K562 (cell line): ENCODE measurements at regions not wholly inside any gene's neighbourhood (a gene's known extent, or its start where the extent isn't known, plus 50 kb on each side); places are given as distances from the start of the nearest gene placed in this dataset.

Experiments used
- ATAC-seq: fragments of 200-7000 bp; cut with Tn5 transposase; 3 replicates; pipeline ENCODE4 v1.9.1; 2020; ENCODE audit warnings: moderate library complexity
- BruUV-seq: library from RNA; stranded (reverse); fragments of 400-500 nt; replicated peaks from 2 replicates; lab custom pipeline; 2021; lab: Mats Ljungman, UMichigan
- CTCF ChIA-PET: fragments of 300-600 bp; formaldehyde crosslinking; extraction: SDS; loops from one replicate; lab custom pipeline; 2021; ENCODE audit warnings: low intra/inter-chr PET ratio; lab: Yijun Ruan, JAX
- POLR2A ChIA-PET: fragments of 300-600, 350-650 bp; sonication (Branson Sonifier 250); formaldehyde crosslinking; extraction: SDS; loops from one replicate; lab custom pipeline; 2021; ENCODE audit warnings: antibody characterized with exemption, inconsistent platforms; lab: Yijun Ruan, JAX
- DNase-seq, 4 experiments: peaks; one replicate each; pipeline versions ENCODE4 v3.0.0 to v3.0.0-alpha.2; 2011 to 2018; ENCODE audit warnings: low spot score in 3 of 4, mixed read lengths in 3 of 4; ENCODE audit errors: extremely low read depth in 1 of 4
- FAIRE-seq: peaks from 2 replicates; lab custom pipeline; 2011; peaks lifted over from hg19 to GRCh38; lab: Jason Lieb, UNC
- H2AFZ ChIP-seq: 2 replicates; pipeline ENCODE4 v1.6.0; 2011; ENCODE audit warnings: low read depth, low read length, control low read depth, inconsistent platforms
- H3K27ac ChIP-seq: fragments of 200-600 bp; 3 replicates; pipeline ENCODE4 v1.8.0; 2011; ENCODE audit warnings: low read depth, mild to moderate bottlenecking, control low read depth, inconsistent platforms, low read length, moderate library complexity, mixed read lengths; ENCODE audit errors: extremely low read depth
- H3K27me3 ChIP-seq, 2 experiments: fragments of 300-600 bp in 1 of 2; 2 replicates in 1 of 2; 3 replicates in 1 of 2; pipeline versions ENCODE4 v1.6.0 to v1.8.0; 2011; ENCODE audit warnings: inconsistent platforms in 2 of 2, low read length in 2 of 2, mild to moderate bottlenecking in 1 of 2, mixed read lengths in 1 of 2, moderate library complexity in 1 of 2; ENCODE audit not compliant: control insufficient read depth in 2 of 2, insufficient read depth in 2 of 2
- H3K36me3 ChIP-seq: fragments of 300-600 bp; 3 replicates; pipeline ENCODE4 v1.8.0; 2011; ENCODE audit warnings: mild to moderate bottlenecking, low read length, inconsistent platforms; ENCODE audit not compliant: control insufficient read depth, insufficient read depth
- H3K4me1 ChIP-seq, 2 experiments: fragments of 200-600 bp in 1 of 2; replicated peaks in 1 of 2; 2 replicates in 1 of 2; 3 replicates in 1 of 2; pipeline versions ENCODE4 v1.5.1 to v1.8.0; 2011; ENCODE audit warnings: inconsistent platforms in 2 of 2, low read length in 2 of 2, mild to moderate bottlenecking in 1 of 2, mixed read lengths in 1 of 2, moderate library complexity in 1 of 2; ENCODE audit not compliant: control insufficient read depth in 2 of 2, insufficient read depth in 2 of 2
- H3K4me2 ChIP-seq: 2 replicates; pipeline ENCODE4 v1.6.1; 2011; ENCODE audit warnings: low read length, control low read depth, inconsistent platforms, mixed read lengths; ENCODE audit not compliant: insufficient read depth
- H3K4me3 ChIP-seq: fragments of 200-600 bp; sonication (generic), shearing (Covaris generic); 2 replicates; pipeline ENCODE4 v1.5.1; 2016; ENCODE audit warnings: control low read depth, inconsistent platforms
- H3K79me2 ChIP-seq: fragments of 200-600 bp; 3 replicates; pipeline ENCODE4 v1.8.0; 2011; ENCODE audit warnings: low read length, inconsistent platforms; ENCODE audit not compliant: control insufficient read depth, insufficient read depth
- H3K9ac ChIP-seq, 2 experiments: 2 replicates each; pipeline versions ENCODE4 v1.6.0 to v1.6.1; 2011; ENCODE audit warnings: low read depth in 2 of 2, low read length in 2 of 2, control low read depth in 1 of 2, inconsistent platforms in 1 of 2, mild to moderate bottlenecking in 1 of 2, mixed read lengths in 1 of 2; ENCODE audit not compliant: insufficient read depth in 1 of 2
- H3K9me1 ChIP-seq: one replicate; pipeline ENCODE4 v1.6.0; 2011; ENCODE audit warnings: inconsistent platforms, mild to moderate bottlenecking, low read length, moderate library complexity; ENCODE audit not compliant: control insufficient read depth, insufficient read depth
- H3K9me3 ChIP-seq: replicated peaks from 2 replicates; pipeline ENCODE4 v1.5.1; 2011; ENCODE audit warnings: low read depth, low read length, inconsistent platforms; ENCODE audit not compliant: control insufficient read depth, insufficient read depth
- H4K20me1 ChIP-seq: replicated peaks from 2 replicates; pipeline ENCODE4 v1.6.1; 2011; ENCODE audit warnings: low read length, inconsistent platforms, mixed read lengths; ENCODE audit not compliant: control insufficient read depth, insufficient read depth
- CHCHD3 ChIP-seq: fragments of 250-450 bp; sonication (Bioruptor Pico); IDR thresholded peaks from 2 replicates; pipeline ENCODE4 v2.1.2; 2022; ENCODE audit warnings: mild to moderate bottlenecking
- FUS ChIP-seq: fragments of 200-400 bp; formaldehyde crosslinking; optimal IDR thresholded peaks from 2 replicates; pipeline ENCODE3; 2017; ENCODE audit warnings: low read depth, low read length
- ILF3 ChIP-seq: fragments of 450-650 bp; IDR thresholded peaks from 2 replicates; pipeline ENCODE4 v1.6.1; 2018; ENCODE audit warnings: antibody characterized with exemption, mild to moderate bottlenecking, moderate library complexity, borderline replicate concordance
- L3MBTL2 ChIP-seq: fragments of 450-650 bp; IDR thresholded peaks from 2 replicates; pipeline ENCODE4 v1.6.1; 2016; ENCODE audit warnings: mild to moderate bottlenecking, moderate library complexity
- RBM14 ChIP-seq: fragments of 200-400 bp; formaldehyde crosslinking; IDR thresholded peaks from 2 replicates; pipeline ENCODE4 v1.6.1; 2018; ENCODE audit warnings: low read depth, mild to moderate bottlenecking, low read length, moderate library complexity, borderline replicate concordance; ENCODE audit not compliant: insufficient read depth
- TCF7L2 ChIP-seq: fragments of 150-350 bp; IDR thresholded peaks from 2 replicates; pipeline ENCODE4 v1.6.1; 2016; ENCODE audit warnings: low read depth, mild to moderate bottlenecking, low read length, moderate library complexity
- ZNF764 ChIP-seq: fragments of 250-450 bp; sonication (Bioruptor Pico); IDR thresholded peaks from 2 replicates; pipeline ENCODE4 v1.4.0; 2020; ENCODE audit warnings: low read depth, mild to moderate bottlenecking, moderate library complexity
- WGBS: fragments of 100-300 bp; shearing (Covaris generic); methylation state at CpG from one replicate; pipeline ENCODE4 v1.1.6; 2016; ENCODE audit warnings: low coverage, mixed read lengths; ENCODE audit not compliant: insufficient coverage; ENCODE audit errors: missing lambda C conversion rate; 5-methylcytosine and 5-hydroxymethylcytosine counted together
- in situ Hi-C: fragments of 300-500 bp; cut with MboI; formaldehyde crosslinking; loops from 4 replicates; pipeline ENCODE4 v1.15.0; 2018; ENCODE audit warnings: inconsistent platforms, mixed read lengths
- intact Hi-C: fragments of 100-400 bp; cut with micrococcal nuclease; formaldehyde crosslinking; loops from 2 replicates; pipeline ENCODE4 v1.14.2; 2022
- TF ChIP-seq, protein P1 (sequence below), 2 experiments: fragments of 450-650 bp; IDR thresholded peaks; 2 replicates each; pipeline ENCODE4 v1.6.1; 2018; ENCODE audit warnings: mild to moderate bottlenecking in 2 of 2, low read depth in 1 of 2; ENCODE audit not compliant: partially characterized antibody in 2 of 2
- TF ChIP-seq, protein P2 (sequence below), 2 experiments: fragments of 450-650 bp in 1 of 2; sonication (generic) in 1 of 2; formaldehyde crosslinking; conservative IDR thresholded peaks; 2 replicates each; pipeline versions ENCODE4 v1.4.0 to v1.8.1; 2020 to 2022; ENCODE audit warnings: mild to moderate bottlenecking in 1 of 2, missing genetic modification reagents in 1 of 2
- TF ChIP-seq, protein P3 (sequence below): fragments of 200-800 bp; sonication (Bioruptor generic); IDR thresholded peaks from 2 replicates; pipeline ENCODE4 v1.6.1; 2016; ENCODE audit warnings: missing genetic modification characterization, missing compliant biosample characterization

DNA sequence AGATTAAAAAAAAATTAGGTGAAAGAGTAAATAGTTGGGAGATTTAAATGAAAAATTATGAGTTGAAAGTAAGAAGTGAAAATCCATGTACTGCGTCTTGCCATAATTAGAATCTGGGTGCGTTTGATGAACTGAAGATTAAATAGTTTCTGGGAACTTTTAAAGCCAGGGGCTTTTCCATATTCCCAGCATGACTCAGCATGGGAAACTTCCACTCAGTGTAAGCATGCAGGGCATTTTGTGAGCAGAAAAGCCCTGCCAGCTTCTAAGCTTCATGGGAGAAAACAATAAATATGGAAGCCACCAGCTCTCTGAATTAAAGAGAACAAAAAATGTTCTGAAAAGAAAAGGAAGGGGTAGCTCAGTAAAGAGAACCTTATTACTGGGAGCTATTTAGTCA is 62.0 kb upstream of the EDNRB start (continued):
- TF ChIP-seq, protein P1, sequence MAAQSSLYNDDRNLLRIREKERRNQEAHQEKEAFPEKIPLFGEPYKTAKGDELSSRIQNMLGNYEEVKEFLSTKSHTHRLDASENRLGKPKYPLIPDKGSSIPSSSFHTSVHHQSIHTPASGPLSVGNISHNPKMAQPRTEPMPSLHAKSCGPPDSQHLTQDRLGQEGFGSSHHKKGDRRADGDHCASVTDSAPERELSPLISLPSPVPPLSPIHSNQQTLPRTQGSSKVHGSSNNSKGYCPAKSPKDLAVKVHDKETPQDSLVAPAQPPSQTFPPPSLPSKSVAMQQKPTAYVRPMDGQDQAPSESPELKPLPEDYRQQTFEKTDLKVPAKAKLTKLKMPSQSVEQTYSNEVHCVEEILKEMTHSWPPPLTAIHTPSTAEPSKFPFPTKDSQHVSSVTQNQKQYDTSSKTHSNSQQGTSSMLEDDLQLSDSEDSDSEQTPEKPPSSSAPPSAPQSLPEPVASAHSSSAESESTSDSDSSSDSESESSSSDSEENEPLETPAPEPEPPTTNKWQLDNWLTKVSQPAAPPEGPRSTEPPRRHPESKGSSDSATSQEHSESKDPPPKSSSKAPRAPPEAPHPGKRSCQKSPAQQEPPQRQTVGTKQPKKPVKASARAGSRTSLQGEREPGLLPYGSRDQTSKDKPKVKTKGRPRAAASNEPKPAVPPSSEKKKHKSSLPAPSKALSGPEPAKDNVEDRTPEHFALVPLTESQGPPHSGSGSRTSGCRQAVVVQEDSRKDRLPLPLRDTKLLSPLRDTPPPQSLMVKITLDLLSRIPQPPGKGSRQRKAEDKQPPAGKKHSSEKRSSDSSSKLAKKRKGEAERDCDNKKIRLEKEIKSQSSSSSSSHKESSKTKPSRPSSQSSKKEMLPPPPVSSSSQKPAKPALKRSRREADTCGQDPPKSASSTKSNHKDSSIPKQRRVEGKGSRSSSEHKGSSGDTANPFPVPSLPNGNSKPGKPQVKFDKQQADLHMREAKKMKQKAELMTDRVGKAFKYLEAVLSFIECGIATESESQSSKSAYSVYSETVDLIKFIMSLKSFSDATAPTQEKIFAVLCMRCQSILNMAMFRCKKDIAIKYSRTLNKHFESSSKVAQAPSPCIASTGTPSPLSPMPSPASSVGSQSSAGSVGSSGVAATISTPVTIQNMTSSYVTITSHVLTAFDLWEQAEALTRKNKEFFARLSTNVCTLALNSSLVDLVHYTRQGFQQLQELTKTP (IDR thresholded peaks at IDR 0.05; ENCODE audit: low read depth in 1 of 2, partially characterized antibody in 2 of 2), result no peak
- no peak for TF ChIP-seq L3MBTL2
- TF ChIP-seq, all 486 proteins: peak for 0

DNA sequence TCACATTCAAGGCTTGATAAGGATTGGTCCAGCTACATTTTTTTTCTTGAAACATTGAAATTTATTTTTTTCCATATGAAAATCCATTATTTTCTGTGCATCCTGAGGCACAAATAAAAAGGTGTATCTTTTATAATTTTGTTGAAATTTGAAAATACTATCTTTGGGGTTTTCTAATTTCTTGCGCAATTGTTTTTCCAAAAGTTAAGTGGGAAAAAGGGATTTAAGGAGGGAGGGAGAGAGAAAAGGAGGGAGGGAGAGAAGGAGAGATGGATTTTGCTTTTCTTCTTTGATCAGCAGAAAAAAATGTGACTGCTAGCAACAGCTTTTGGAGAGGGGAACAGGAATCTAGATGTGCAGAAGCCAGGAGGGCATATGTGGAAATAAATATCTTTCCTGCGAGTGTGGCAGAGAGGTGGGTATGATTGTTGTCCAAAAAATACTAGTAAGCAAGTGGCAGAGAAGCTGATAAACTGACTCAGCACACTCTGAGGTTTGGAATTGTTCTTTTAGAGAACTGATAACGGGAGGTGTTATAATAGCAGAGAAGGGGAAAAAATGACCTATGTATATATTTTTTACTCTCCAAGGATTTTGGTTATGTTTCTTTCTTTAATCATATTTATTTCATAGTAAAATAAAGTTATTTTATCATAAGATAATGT is 61.2 kb upstream of the EDNRB start:
- H3K4me1 ChIP-seq, result no peaks in the 10 kb centered on the region
- no peaks in the 10 kb centered on the region for H3K27me3 ChIP-seq
- ChIA-PET CTCF (no interaction called here), POLR2A (interaction anchor here (0.7 kb wide), 1 partner anchor 9 kb away, joined by 3 read pairs; no protein-coding TSS in a partner anchor)
- no peaks in the 10 kb centered on the region for H3K36me3 ChIP-seq
- no peak overlapping the region for H2AFZ ChIP-seq
- no peaks in the 10 kb centered on the region for H3K79me2 ChIP-seq
- FAIRE-seq, result no peak
- no peaks in the 10 kb centered on the region for H4K20me1 ChIP-seq
- H3K27ac ChIP-seq, result no peak overlapping the region
- 0% methylated on average over 3 of the region's 3 CpGs for WGBS
- no peaks in the 10 kb centered on the region for H3K9me3 ChIP-seq
- no peaks in the 10 kb centered on the region for H3K9me1 ChIP-seq
- no peak overlapping the region for H3K4me2 ChIP-seq
- no TSS peak for BruUV-seq
- no peak for ATAC-seq
- no peak for DNase-seq
- H3K4me3 ChIP-seq, result no peak overlapping the region
- no peak overlapping the region for H3K9ac ChIP-seq
- in situ Hi-C loops, result no loop called here
- intact Hi-C loops, result no loop called here
- TF ChIP-seq ZNF764 (CRISPR knock-in tag), result no peak
- no peak for TF ChIP-seq FUS
- TF ChIP-seq ILF3, result no peak
- TF ChIP-seq TCF7L2, result no peak
- no peak for TF ChIP-seq CHCHD3 (CRISPR knock-in tag)
- TF ChIP-seq, protein P2, sequence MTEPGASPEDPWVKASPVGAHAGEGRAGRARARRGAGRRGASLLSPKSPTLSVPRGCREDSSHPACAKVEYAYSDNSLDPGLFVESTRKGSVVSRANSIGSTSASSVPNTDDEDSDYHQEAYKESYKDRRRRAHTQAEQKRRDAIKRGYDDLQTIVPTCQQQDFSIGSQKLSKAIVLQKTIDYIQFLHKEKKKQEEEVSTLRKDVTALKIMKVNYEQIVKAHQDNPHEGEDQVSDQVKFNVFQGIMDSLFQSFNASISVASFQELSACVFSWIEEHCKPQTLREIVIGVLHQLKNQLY (CRISPR knock-in tag; conservative IDR thresholded peaks at IDR 0.05), result no peak
- TF ChIP-seq, protein P3, sequence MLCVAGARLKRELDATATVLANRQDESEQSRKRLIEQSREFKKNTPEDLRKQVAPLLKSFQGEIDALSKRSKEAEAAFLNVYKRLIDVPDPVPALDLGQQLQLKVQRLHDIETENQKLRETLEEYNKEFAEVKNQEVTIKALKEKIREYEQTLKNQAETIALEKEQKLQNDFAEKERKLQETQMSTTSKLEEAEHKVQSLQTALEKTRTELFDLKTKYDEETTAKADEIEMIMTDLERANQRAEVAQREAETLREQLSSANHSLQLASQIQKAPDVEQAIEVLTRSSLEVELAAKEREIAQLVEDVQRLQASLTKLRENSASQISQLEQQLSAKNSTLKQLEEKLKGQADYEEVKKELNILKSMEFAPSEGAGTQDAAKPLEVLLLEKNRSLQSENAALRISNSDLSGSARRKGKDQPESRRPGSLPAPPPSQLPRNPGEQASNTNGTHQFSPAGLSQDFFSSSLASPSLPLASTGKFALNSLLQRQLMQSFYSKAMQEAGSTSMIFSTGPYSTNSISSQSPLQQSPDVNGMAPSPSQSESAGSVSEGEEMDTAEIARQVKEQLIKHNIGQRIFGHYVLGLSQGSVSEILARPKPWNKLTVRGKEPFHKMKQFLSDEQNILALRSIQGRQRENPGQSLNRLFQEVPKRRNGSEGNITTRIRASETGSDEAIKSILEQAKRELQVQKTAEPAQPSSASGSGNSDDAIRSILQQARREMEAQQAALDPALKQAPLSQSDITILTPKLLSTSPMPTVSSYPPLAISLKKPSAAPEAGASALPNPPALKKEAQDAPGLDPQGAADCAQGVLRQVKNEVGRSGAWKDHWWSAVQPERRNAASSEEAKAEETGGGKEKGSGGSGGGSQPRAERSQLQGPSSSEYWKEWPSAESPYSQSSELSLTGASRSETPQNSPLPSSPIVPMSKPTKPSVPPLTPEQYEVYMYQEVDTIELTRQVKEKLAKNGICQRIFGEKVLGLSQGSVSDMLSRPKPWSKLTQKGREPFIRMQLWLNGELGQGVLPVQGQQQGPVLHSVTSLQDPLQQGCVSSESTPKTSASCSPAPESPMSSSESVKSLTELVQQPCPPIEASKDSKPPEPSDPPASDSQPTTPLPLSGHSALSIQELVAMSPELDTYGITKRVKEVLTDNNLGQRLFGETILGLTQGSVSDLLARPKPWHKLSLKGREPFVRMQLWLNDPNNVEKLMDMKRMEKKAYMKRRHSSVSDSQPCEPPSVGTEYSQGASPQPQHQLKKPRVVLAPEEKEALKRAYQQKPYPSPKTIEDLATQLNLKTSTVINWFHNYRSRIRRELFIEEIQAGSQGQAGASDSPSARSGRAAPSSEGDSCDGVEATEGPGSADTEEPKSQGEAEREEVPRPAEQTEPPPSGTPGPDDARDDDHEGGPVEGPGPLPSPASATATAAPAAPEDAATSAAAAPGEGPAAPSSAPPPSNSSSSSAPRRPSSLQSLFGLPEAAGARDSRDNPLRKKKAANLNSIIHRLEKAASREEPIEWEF (CRISPR knock-in tag), result no peak
- TF ChIP-seq RBM14, result no peak
